Mesenchymal stem cell (in vitro differentiated cells and primary cell): ENCODE measurements at regions not wholly inside any gene's neighbourhood (a gene's known extent, or its start where the extent isn't known, plus 50 kb on each side); places are given as distances from the start of the nearest gene placed in this dataset.
A peak's percentile ranks its signal among the peaks of the same experiment; 100 is the strongest.

Source experiments
- DNase-seq: peaks from one replicate; pipeline ENCODE4 v3.0.0-alpha.2; 2013
- H2AFZ ChIP-seq: one replicate; pipeline ENCODE4 v1.6.1; 2013; ENCODE audit warnings: low read depth, mild to moderate bottlenecking, control low read depth, inconsistent platforms, low read length, moderate library complexity
- H2AK5ac ChIP-seq: 2 replicates; pipeline ENCODE4 v1.6.1; 2013; ENCODE audit warnings: low read length, moderate library complexity, mild to moderate bottlenecking, inconsistent platforms; ENCODE audit not compliant: severe bottlenecking
- H2BK120ac ChIP-seq: one replicate; pipeline ENCODE4 v1.6.1; 2013; ENCODE audit warnings: low read depth, mild to moderate bottlenecking, inconsistent platforms, low read length, moderate library complexity
- H2BK12ac ChIP-seq, 2 experiments: one replicate each; pipeline ENCODE4 v1.6.1; 2013; ENCODE audit warnings: inconsistent platforms in 2 of 2, low read length in 2 of 2, mild to moderate bottlenecking in 2 of 2, moderate library complexity in 2 of 2, control low read depth in 1 of 2
- H2BK15ac ChIP-seq: one replicate; pipeline ENCODE4 v1.6.1; 2013; ENCODE audit warnings: mild to moderate bottlenecking, low read depth, inconsistent platforms; ENCODE audit not compliant: poor library complexity, severe bottlenecking
- H2BK5ac ChIP-seq: 2 replicates; pipeline ENCODE4 v1.6.1; 2013; ENCODE audit warnings: low read depth, mild to moderate bottlenecking, low read length, control low read depth, inconsistent platforms; ENCODE audit not compliant: poor library complexity, severe bottlenecking
- H3K14ac ChIP-seq, 2 experiments: one replicate each; pipeline ENCODE4 v1.6.1; 2013; ENCODE audit warnings: inconsistent platforms in 2 of 2, low read length in 2 of 2, control low read depth in 1 of 2, mild to moderate bottlenecking in 1 of 2, moderate library complexity in 1 of 2
- H3K18ac ChIP-seq, 2 experiments: one replicate each; pipeline ENCODE4 v1.6.1; 2013; ENCODE audit warnings: inconsistent platforms in 2 of 2, low read length in 2 of 2, control low read depth in 1 of 2, low read depth in 1 of 2, mild to moderate bottlenecking in 1 of 2
- H3K23ac ChIP-seq, 2 experiments: one replicate each; pipeline ENCODE4 v1.6.1; 2013; ENCODE audit warnings: inconsistent platforms in 2 of 2, low read length in 2 of 2, mild to moderate bottlenecking in 2 of 2, moderate library complexity in 2 of 2, control low read depth in 1 of 2
- H3K27ac ChIP-seq: 2 replicates; pipeline ENCODE4 v1.5.1; 2013; ENCODE audit warnings: mild to moderate bottlenecking, moderate library complexity, low read length, control low read depth, inconsistent platforms; ENCODE audit not compliant: poor library complexity, severe bottlenecking
- H3K27me3 ChIP-seq, 2 experiments: 2 replicates each; pipeline versions ENCODE4 v1.6.1 to v1.7.0; 2013; ENCODE audit warnings: low read length in 2 of 2, mild to moderate bottlenecking in 2 of 2, moderate library complexity in 2 of 2, control low read depth in 1 of 2, inconsistent platforms in 1 of 2; ENCODE audit not compliant: control insufficient read depth in 1 of 2, insufficient read depth in 1 of 2
- H3K36me3 ChIP-seq, 2 experiments: 2 replicates each; pipeline versions ENCODE4 v1.6.1 to v1.7.0; 2013; ENCODE audit warnings: low read length in 2 of 2, control low read depth in 1 of 2, inconsistent platforms in 1 of 2, low read depth in 1 of 2, mild to moderate bottlenecking in 1 of 2; ENCODE audit not compliant: insufficient read depth in 2 of 2, control insufficient read depth in 1 of 2
- H3K4ac ChIP-seq, 2 experiments: one replicate each; pipeline ENCODE4 v1.6.1; 2013; ENCODE audit warnings: inconsistent platforms in 2 of 2, low read length in 2 of 2, mild to moderate bottlenecking in 2 of 2, moderate library complexity in 2 of 2, control low read depth in 1 of 2, low read depth in 1 of 2
- H3K4me1 ChIP-seq: 2 replicates; pipeline ENCODE4 v1.6.1; 2013; ENCODE audit warnings: low read depth, low read length, control low read depth; ENCODE audit not compliant: control insufficient read depth, insufficient read depth
- H3K4me2 ChIP-seq: 2 replicates; pipeline ENCODE4 v1.6.1; 2013; ENCODE audit warnings: low read length, mild to moderate bottlenecking, inconsistent platforms; ENCODE audit not compliant: poor library complexity, severe bottlenecking
- H3K4me3 ChIP-seq, 2 experiments: 2 replicates each; pipeline versions ENCODE4 v1.5.1 to v1.7.0; 2013; ENCODE audit warnings: low read length in 2 of 2, mild to moderate bottlenecking in 2 of 2, control low read depth in 1 of 2, low read depth in 1 of 2; ENCODE audit not compliant: insufficient read depth in 1 of 2
- H3K79me1 ChIP-seq: replicated peaks from 2 replicates; pipeline ENCODE4 v1.6.1; 2013; ENCODE audit warnings: mild to moderate bottlenecking, control low read depth, low read length, inconsistent platforms; ENCODE audit not compliant: poor library complexity, severe bottlenecking
- H3K9ac ChIP-seq: 2 replicates; pipeline ENCODE4 v1.7.0; 2013; ENCODE audit warnings: mild to moderate bottlenecking, low read length, moderate library complexity
- H3K9me3 ChIP-seq: 2 replicates; pipeline ENCODE4 v1.7.0; 2013; ENCODE audit warnings: mild to moderate bottlenecking, low read length; ENCODE audit not compliant: control insufficient read depth
- H4K8ac ChIP-seq: one replicate; pipeline ENCODE4 v1.6.1; 2013; ENCODE audit warnings: inconsistent platforms, mild to moderate bottlenecking, low read length, moderate library complexity
- H4K91ac ChIP-seq: one replicate; pipeline ENCODE4 v1.6.1; 2013; ENCODE audit warnings: mild to moderate bottlenecking, low read length, inconsistent platforms
- WGBS: methylation state at CpG from one replicate; pipeline ENCODE4 v1.1.7; 2013; ENCODE audit warnings: mixed read lengths; 5-methylcytosine and 5-hydroxymethylcytosine counted together

DNA sequence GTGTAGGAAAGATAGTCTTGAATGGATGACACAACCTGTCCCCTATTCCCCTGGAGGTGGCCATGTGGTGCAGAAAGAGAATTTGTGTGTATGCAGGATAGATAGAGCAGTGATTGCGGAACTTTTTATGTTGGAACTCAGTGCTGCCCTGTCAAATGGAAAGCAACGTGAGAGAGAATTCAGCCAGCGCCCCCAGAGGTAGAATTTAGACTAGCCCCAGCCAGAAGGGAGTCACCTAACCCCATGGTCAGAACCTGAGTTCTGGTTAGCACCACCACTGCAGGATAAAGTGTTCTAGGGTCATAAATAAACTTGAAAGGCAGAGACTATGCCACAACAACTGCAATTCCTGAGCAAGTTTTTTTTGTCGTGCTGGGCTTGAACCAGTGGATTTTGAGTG, 152.9 kb upstream of the GRIA4 start:
- H3K18ac ChIP-seq = no peak overlapping the region
- H3K4ac ChIP-seq = no peak overlapping the region
- WGBS = 68% methylated on average over 4 of the region's 4 CpGs
- H3K4me3 ChIP-seq = no peak overlapping the region
- H3K9me3 ChIP-seq = peaks cover 10% of the 10 kb centered on the region
- no peak overlapping the region for H2BK120ac ChIP-seq
- no peak overlapping the region for H2AFZ ChIP-seq
- no peak overlapping the region for H4K91ac ChIP-seq
- no peaks in the 10 kb centered on the region for H3K27me3 ChIP-seq
- no peak overlapping the region for H2BK12ac ChIP-seq
- no peaks in the 10 kb centered on the region for H3K36me3 ChIP-seq
- no peaks in the 10 kb centered on the region for H3K79me1 ChIP-seq
- no peak overlapping the region for H2BK15ac ChIP-seq
- H4K8ac ChIP-seq = no peak overlapping the region
- H2BK5ac ChIP-seq = no peak overlapping the region
- DNase-seq = no peak
- H2AK5ac ChIP-seq = no peak overlapping the region
- H3K9ac ChIP-seq = no peak overlapping the region
- no peak overlapping the region for H3K4me2 ChIP-seq
- no peak overlapping the region for H3K23ac ChIP-seq
- no peak overlapping the region for H3K27ac ChIP-seq
- no peak overlapping the region for H3K14ac ChIP-seq
- H3K4me1 ChIP-seq = no peaks in the 10 kb centered on the region

DNA sequence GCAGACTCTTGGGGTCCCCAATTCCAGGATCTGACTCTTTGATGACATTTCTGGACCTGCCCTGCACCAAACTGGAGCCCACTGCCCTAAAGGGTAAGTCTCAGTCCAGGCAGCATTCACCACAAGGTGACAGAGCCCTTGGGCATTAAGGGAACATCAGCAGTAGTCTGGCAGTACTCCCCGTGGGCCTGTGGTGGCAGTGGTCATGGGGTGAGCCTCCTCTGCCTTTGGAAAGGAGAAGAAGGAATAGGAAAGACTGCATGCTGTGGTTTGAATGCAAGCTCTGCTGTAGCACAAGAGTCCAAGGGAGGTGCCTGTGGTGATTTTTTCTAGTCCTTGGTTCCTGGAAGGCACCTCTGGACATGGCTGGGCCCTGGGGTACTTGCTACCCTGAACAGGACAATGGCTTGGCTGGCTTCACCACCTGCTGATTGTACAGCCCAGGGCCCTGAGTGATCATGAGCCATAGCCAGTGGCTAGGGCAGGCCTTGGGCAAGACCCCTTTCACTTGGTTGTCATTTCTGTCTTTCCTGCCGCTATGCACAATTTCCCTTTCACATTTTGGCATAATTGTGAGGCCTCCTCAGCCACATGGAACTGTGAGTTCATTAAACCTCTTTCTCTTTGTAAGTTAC, 160.7 kb upstream of the GRIA4 start:
- peak overlapping the region in 1 of 2 experiments; percentile 54 for H2BK12ac ChIP-seq

DNA sequence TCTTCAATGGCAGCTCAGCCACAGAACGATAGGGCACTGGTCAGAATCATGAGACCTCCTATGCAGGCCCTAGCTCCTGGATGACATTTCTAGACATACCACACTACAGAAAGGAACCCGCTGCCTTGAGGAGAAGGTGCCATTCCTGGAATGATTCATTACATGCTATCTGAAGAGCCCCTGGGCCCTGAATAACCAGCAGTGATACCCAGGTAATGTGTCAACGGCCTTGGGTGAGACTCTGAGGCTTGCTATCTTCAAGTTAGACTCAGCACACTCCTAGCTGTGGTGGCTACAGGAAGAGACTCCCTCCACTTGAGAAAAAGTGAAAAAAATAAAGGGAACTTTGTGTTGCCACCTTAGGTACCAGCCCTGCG, 161.2 kb upstream of the GRIA4 start:
- no peaks in the 10 kb centered on the region for H3K79me1 ChIP-seq
- H2BK5ac ChIP-seq = no peak overlapping the region
- H4K91ac ChIP-seq = no peak overlapping the region
- H3K4me1 ChIP-seq = no peaks in the 10 kb centered on the region
- H3K4ac ChIP-seq = no peak overlapping the region
- no peak overlapping the region for H3K4me3 ChIP-seq
- H3K9me3 ChIP-seq = peaks cover 22% of the 10 kb centered on the region
- H2BK120ac ChIP-seq = no peak overlapping the region
- no peak overlapping the region for H3K23ac ChIP-seq
- H3K4me2 ChIP-seq = no peak overlapping the region
- H3K18ac ChIP-seq = no peak overlapping the region
- no peaks in the 10 kb centered on the region for H3K27me3 ChIP-seq
- H2AFZ ChIP-seq = no peak overlapping the region
- no peaks in the 10 kb centered on the region for H3K36me3 ChIP-seq
- no peak overlapping the region for H2AK5ac ChIP-seq
- no peak overlapping the region for H4K8ac ChIP-seq
- no peak overlapping the region for H3K9ac ChIP-seq
- no peak overlapping the region for H2BK12ac ChIP-seq
- no peak overlapping the region for H2BK15ac ChIP-seq
- no peak overlapping the region for H3K27ac ChIP-seq
- WGBS = 86% methylated on average over 4 of the region's 4 CpGs
- DNase-seq = no peak
- H3K14ac ChIP-seq = no peak overlapping the region

More for the DNA sequence above, 160.7 kb upstream of the GRIA4 start:
- peaks cover 19% of the 10 kb centered on the region for H3K9me3 ChIP-seq
- peak overlapping the region in 1 of 2 experiments; percentile 8 for H3K18ac ChIP-seq
- no peaks in the 10 kb centered on the region for H3K36me3 ChIP-seq
- H2AFZ ChIP-seq = peak overlapping the region; percentile 61
- H3K27ac ChIP-seq = no peak overlapping the region
- no peaks in the 10 kb centered on the region for H3K27me3 ChIP-seq
- 100% methylated on average over 2 of the region's 2 CpGs for WGBS
- H3K4me2 ChIP-seq = no peak overlapping the region
- no peak overlapping the region for H4K8ac ChIP-seq
- H3K4ac ChIP-seq = no peak overlapping the region
- H3K9ac ChIP-seq = no peak overlapping the region
- H3K4me3 ChIP-seq = no peak overlapping the region
- H2AK5ac ChIP-seq = no peak overlapping the region
- H3K79me1 ChIP-seq = no peaks in the 10 kb centered on the region
- H2BK120ac ChIP-seq = no peak overlapping the region
- no peak for DNase-seq
- H2BK15ac ChIP-seq = no peak overlapping the region
- peak overlapping the region in 1 of 2 experiments; percentile 12 for H3K14ac ChIP-seq
- H3K4me1 ChIP-seq = no peaks in the 10 kb centered on the region
- H3K23ac ChIP-seq = no peak overlapping the region
- no peak overlapping the region for H4K91ac ChIP-seq
- no peak overlapping the region for H2BK5ac ChIP-seq

DNA sequence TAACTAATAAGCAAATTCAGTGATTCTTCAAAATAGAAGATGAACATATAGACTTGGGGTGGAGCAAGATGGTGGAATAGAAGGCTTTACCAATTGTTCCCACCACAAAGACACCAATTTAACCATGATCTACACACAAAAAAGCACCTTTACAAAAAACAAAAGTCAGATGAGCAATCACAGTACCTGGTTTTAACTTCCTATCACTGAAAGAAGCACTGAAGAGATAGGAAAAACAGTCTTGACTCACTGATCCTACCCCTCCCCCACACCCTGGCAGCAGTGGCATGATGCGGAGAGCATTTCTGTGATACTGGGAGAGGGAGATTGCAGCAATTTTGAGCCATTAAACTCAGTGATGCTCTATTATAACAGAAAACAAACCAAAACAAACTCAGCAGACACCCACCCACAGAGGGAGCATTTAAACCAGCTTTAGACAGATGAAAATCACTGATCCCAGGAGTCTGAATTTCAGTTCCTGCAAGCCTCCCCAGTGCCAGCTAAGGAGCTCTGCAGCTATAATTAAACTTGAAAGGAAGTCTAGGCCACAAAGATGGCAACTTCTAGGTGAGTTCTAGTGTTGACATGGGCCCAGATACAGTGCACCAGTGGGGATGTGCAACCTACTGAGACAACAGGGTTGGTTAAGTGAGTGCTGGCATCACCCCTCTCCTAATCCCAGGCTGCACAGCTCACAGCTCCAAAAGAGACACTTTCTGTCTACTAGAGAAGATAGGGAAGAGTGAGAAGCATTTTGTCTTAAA, 161.8 kb upstream of the GRIA4 start:
- H3K27me3 ChIP-seq = no peaks in the 10 kb centered on the region
- no peaks in the 10 kb centered on the region for H3K79me1 ChIP-seq
- no peak for DNase-seq
- H3K4me3 ChIP-seq = no peak overlapping the region
- 100% methylated on average over 1 of the region's 1 CpG for WGBS
- no peak overlapping the region for H3K27ac ChIP-seq
- H2BK12ac ChIP-seq = no peak overlapping the region
- no peak overlapping the region for H2BK120ac ChIP-seq
- no peak overlapping the region for H3K4ac ChIP-seq
- H4K8ac ChIP-seq = no peak overlapping the region
- no peaks in the 10 kb centered on the region for H3K36me3 ChIP-seq
- no peak overlapping the region for H3K23ac ChIP-seq
- H3K18ac ChIP-seq = no peak overlapping the region
- H3K4me2 ChIP-seq = no peak overlapping the region
- no peak overlapping the region for H2BK15ac ChIP-seq
- H3K4me1 ChIP-seq = no peaks in the 10 kb centered on the region
- no peak overlapping the region for H2BK5ac ChIP-seq
- H3K9ac ChIP-seq = no peak overlapping the region
- no peak overlapping the region for H2AK5ac ChIP-seq
- no peak overlapping the region for H2AFZ ChIP-seq
- H4K91ac ChIP-seq = no peak overlapping the region
- peaks cover 22% of the 10 kb centered on the region for H3K9me3 ChIP-seq
- H3K14ac ChIP-seq = no peak overlapping the region
